OCI-LY1 (cell line): ENCODE measurements at regions not wholly inside any gene's neighbourhood (a gene's known extent, or its start where the extent isn't known, plus 50 kb on each side); places are given as distances from the start of the nearest gene placed in this dataset.

Experiments
- H2AFZ ChIP-seq: fragments of 200-600 bp; sonication (generic), shearing (Covaris generic); 2 replicates; pipeline ENCODE4 v1.6.0; 2014; ENCODE audit warnings: antibody characterized with exemption, mild to moderate bottlenecking, low read length
- H3F3A ChIP-seq: fragments of 200-600 bp; sonication (generic), shearing (Covaris generic); 2 replicates; pipeline ENCODE4 v1.6.0; 2014; ENCODE audit warnings: mild to moderate bottlenecking, antibody characterized with exemption, low read length, moderate library complexity; ENCODE audit not compliant: insufficient read depth
- H3K27ac ChIP-seq: fragments of 200-600 bp; sonication (generic); 2 replicates; pipeline ENCODE4 v1.5.1; 2014; ENCODE audit warnings: low read length, mixed run types, mild to moderate bottlenecking, low read depth; ENCODE audit not compliant: poor library complexity, severe bottlenecking
- H3K27me3 ChIP-seq: fragments of 200-600 bp; sonication (generic); 2 replicates; pipeline ENCODE4 v1.6.0; 2014; ENCODE audit warnings: antibody characterized with exemption, mild to moderate bottlenecking, low read length, moderate library complexity; ENCODE audit not compliant: insufficient read depth
- H3K36me3 ChIP-seq: fragments of 200-600 bp; sonication (generic); 2 replicates; pipeline ENCODE4 v1.6.1; 2014; ENCODE audit warnings: mild to moderate bottlenecking, antibody characterized with exemption, low read length, moderate library complexity, mixed read lengths; ENCODE audit not compliant: insufficient read depth
- H3K4me1 ChIP-seq: fragments of 200-600 bp; sonication (generic); 2 replicates; pipeline ENCODE4 v1.5.1; 2014; ENCODE audit warnings: mild to moderate bottlenecking, low read length, moderate library complexity; ENCODE audit not compliant: insufficient read depth, severe bottlenecking
- H3K4me2 ChIP-seq: fragments of 200-600 bp; sonication (generic), shearing (Covaris generic); 2 replicates; pipeline ENCODE4 v1.6.1; 2014; ENCODE audit warnings: low read length
- H3K4me3 ChIP-seq: fragments of 200-600 bp; sonication (generic); 2 replicates; pipeline ENCODE4 v1.5.1; 2014; ENCODE audit warnings: low read length, low read depth, mild to moderate bottlenecking, mixed read lengths; ENCODE audit not compliant: poor library complexity, severe bottlenecking
- H3K79me2 ChIP-seq: fragments of 200-600 bp; shearing (Covaris generic); 2 replicates; pipeline ENCODE4 v1.6.1; 2016; ENCODE audit warnings: mixed run types, low read length, mixed read lengths; ENCODE audit not compliant: insufficient read depth
- H3K9ac ChIP-seq: fragments of 200-600 bp; sonication (generic), shearing (Covaris generic); 2 replicates; pipeline ENCODE4 v1.6.1; 2014; ENCODE audit warnings: mild to moderate bottlenecking, low read length, mixed read lengths
- H3K9me2 ChIP-seq: fragments of 200-600 bp; sonication (generic), shearing (Covaris generic); 2 replicates; pipeline ENCODE4 v1.6.1; 2014; ENCODE audit warnings: low read depth, mild to moderate bottlenecking, low read length, mixed read lengths
- H3K9me3 ChIP-seq: fragments of 200-600 bp; shearing (Covaris generic); 2 replicates; pipeline ENCODE4 v1.6.1; 2014; ENCODE audit warnings: low read length, mixed read lengths
- H4K20me1 ChIP-seq: fragments of 200-600 bp; sonication (generic), shearing (Covaris generic); 2 replicates; pipeline ENCODE4 v1.6.0; 2016; ENCODE audit warnings: mild to moderate bottlenecking, low read length; ENCODE audit not compliant: insufficient read depth
- EZH2 ChIP-seq: fragments of 200-600 bp; sonication (generic), shearing (Covaris generic); IDR thresholded peaks from 2 replicates; pipeline ENCODE4 v1.8.0; 2017; ENCODE audit warnings: borderline replicate concordance, mixed run types, mild to moderate bottlenecking, antibody characterized with exemption, low read length, moderate library complexity, mixed read lengths
- TF ChIP-seq, protein P1 (sequence below): fragments of 200-600 bp; sonication (generic), shearing (Covaris generic); IDR thresholded peaks from 2 replicates; pipeline ENCODE4 v1.5.1; 2017; ENCODE audit warnings: mild to moderate bottlenecking, antibody characterized with exemption, low read length, moderate library complexity, mixed read lengths

DNA sequence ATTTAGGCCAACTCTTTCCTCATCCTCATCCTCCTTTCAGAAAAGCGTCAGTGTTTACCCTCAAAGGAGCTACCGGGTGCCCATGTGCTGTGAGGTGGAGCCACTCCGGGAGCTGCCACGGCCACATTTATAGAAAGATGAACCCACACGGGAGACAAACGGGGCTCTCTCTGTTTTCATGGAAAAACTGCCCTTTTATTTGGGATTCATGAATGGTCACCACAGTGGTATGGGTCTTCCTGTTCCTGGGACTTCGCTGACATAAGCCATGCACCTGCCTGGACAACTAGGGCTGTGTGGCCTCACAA is 224.2 kb downstream of the ZIC5 start:
- H3K36me3 ChIP-seq, result no peaks in the 10 kb centered on the region
- no peak overlapping the region for H3K9ac ChIP-seq
- no peaks in the 10 kb centered on the region for H4K20me1 ChIP-seq
- TF ChIP-seq EZH2, result no peak
- TF ChIP-seq, protein P1, sequence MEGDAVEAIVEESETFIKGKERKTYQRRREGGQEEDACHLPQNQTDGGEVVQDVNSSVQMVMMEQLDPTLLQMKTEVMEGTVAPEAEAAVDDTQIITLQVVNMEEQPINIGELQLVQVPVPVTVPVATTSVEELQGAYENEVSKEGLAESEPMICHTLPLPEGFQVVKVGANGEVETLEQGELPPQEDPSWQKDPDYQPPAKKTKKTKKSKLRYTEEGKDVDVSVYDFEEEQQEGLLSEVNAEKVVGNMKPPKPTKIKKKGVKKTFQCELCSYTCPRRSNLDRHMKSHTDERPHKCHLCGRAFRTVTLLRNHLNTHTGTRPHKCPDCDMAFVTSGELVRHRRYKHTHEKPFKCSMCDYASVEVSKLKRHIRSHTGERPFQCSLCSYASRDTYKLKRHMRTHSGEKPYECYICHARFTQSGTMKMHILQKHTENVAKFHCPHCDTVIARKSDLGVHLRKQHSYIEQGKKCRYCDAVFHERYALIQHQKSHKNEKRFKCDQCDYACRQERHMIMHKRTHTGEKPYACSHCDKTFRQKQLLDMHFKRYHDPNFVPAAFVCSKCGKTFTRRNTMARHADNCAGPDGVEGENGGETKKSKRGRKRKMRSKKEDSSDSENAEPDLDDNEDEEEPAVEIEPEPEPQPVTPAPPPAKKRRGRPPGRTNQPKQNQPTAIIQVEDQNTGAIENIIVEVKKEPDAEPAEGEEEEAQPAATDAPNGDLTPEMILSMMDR, result no peak
- H3K79me2 ChIP-seq, result no peaks in the 10 kb centered on the region
- no peaks in the 10 kb centered on the region for H3K4me1 ChIP-seq
- no peak overlapping the region for H3K27ac ChIP-seq
- no peak overlapping the region for H2AFZ ChIP-seq
- peaks cover 6% of the 10 kb centered on the region for H3K27me3 ChIP-seq
- no peak overlapping the region for H3K4me2 ChIP-seq
- no peaks in the 10 kb centered on the region for H3K9me3 ChIP-seq
- H3K9me2 ChIP-seq, result no peaks in the 10 kb centered on the region
- H3F3A ChIP-seq, result no peaks in the 10 kb centered on the region
- H3K4me3 ChIP-seq, result no peak overlapping the region

GRCh38 chr13:99746637-99747402 is 224.7 kb downstream of the ZIC5 start:
- no peak overlapping the region for H2AFZ ChIP-seq
- H3K4me3 ChIP-seq, result no peak overlapping the region
- H3K27me3 ChIP-seq, result peaks cover 6% of the 10 kb centered on the region
- no peaks in the 10 kb centered on the region for H3K79me2 ChIP-seq
- H3K9me3 ChIP-seq, result no peaks in the 10 kb centered on the region
- no peak overlapping the region for H3K9ac ChIP-seq
- H3K4me1 ChIP-seq, result no peaks in the 10 kb centered on the region
- no peak overlapping the region for H3K4me2 ChIP-seq
- no peaks in the 10 kb centered on the region for H3F3A ChIP-seq
- no peak for TF ChIP-seq EZH2
- TF ChIP-seq, protein P1, result no peak
- no peak overlapping the region for H3K27ac ChIP-seq
- no peaks in the 10 kb centered on the region for H4K20me1 ChIP-seq
- H3K9me2 ChIP-seq, result no peaks in the 10 kb centered on the region
- no peaks in the 10 kb centered on the region for H3K36me3 ChIP-seq

- H3K36me3 ChIP-seq, result no peaks in the 10 kb centered on the region
- no peak overlapping the region for H2AFZ ChIP-seq
- TF ChIP-seq, protein P1, result no peak
- TF ChIP-seq EZH2, result no peak
- no peaks in the 10 kb centered on the region for H3K9me3 ChIP-seq
- H3K27ac ChIP-seq, result no peak overlapping the region
- H4K20me1 ChIP-seq, result no peaks in the 10 kb centered on the region
- no peak overlapping the region for H3K9ac ChIP-seq
- no peaks in the 10 kb centered on the region for H3K27me3 ChIP-seq
- no peak overlapping the region for H3K4me2 ChIP-seq
- no peaks in the 10 kb centered on the region for H3K4me1 ChIP-seq
- H3K9me2 ChIP-seq, result no peaks in the 10 kb centered on the region
- H3F3A ChIP-seq, result no peaks in the 10 kb centered on the region
- H3K79me2 ChIP-seq, result no peaks in the 10 kb centered on the region
- H3K4me3 ChIP-seq, result no peak overlapping the region
Measured at GRCh38 chr13:99743094-99743493, 228.5 kb downstream of the ZIC5 start.
